HG03432 (cell line): ENCODE measurements at regions not wholly inside any gene's neighbourhood (a gene's known extent, or its start where the extent isn't known, plus 50 kb on each side); places are given as distances from the start of the nearest gene placed in this dataset.
"Not testable (repeated sequence)": the region's sequence is repeated elsewhere in the genome, so short reads cannot be mapped to it uniquely, and the experiment has no call there.

Experiments
- ATAC-seq: cut with Tn5 transposase; IDR thresholded peaks from one replicate; pipeline ENCODE4 v1.9.1; 2021; ENCODE audit warnings: mild to moderate bottlenecking, moderate library complexity; ENCODE audit not compliant: unreplicated experiment

DNA sequence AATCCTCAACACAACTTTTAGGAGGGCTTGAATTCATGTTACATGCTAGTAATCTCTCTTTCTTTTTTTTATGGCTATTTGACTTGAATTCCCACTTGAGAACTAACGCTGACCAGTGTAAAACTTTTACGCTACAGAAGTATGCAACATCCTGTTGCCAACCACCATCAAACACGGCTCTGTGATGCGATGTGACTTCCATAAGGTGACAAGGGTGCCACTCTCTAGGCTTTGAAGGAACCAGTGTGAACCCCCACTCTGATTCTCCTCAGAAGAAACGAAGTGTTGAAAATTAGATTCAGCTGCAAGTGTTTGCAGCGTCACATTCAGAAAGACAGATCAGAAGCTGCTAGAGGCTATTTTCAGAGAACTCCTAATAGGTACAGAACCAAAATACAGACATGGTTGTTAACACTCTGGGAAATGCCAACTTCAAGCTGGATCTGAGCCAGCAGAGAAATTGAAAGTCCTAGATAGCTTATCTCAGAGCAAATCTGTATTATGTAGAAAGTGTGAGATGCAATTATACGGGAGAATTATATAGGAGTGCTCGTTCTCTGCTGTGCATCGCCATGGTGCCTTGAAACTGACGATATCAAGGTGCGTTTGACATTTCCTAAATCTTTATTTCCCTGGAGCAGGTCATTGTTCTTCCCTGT, 271.2 kb downstream of the LPIN1 start:
- ATAC-seq = no peak

DNA sequence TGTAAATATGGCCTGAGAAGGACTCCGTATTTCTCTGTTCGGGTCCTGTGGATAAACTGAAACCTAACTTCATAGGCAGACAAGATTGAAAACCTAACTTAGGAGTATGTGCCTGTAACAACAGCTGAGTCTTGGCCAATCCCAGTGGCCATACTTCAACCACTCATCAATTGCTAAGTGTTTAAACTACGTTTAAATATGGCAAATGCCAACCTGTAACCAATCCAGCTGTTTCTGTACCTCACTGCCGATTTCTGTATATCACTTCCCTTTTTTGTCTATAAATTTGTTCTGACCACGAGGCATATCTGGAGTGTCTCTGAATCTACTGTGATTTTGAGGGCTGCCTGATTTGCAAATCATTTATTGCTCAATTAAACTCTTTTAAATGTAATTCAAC, 272.3 kb downstream of the LPIN1 start:
- not testable (repeated sequence) for ATAC-seq

GRCh38 chr2:12020833-12021469, 274.5 kb downstream of the LPIN1 start:
- ATAC-seq = no peak

DNA sequence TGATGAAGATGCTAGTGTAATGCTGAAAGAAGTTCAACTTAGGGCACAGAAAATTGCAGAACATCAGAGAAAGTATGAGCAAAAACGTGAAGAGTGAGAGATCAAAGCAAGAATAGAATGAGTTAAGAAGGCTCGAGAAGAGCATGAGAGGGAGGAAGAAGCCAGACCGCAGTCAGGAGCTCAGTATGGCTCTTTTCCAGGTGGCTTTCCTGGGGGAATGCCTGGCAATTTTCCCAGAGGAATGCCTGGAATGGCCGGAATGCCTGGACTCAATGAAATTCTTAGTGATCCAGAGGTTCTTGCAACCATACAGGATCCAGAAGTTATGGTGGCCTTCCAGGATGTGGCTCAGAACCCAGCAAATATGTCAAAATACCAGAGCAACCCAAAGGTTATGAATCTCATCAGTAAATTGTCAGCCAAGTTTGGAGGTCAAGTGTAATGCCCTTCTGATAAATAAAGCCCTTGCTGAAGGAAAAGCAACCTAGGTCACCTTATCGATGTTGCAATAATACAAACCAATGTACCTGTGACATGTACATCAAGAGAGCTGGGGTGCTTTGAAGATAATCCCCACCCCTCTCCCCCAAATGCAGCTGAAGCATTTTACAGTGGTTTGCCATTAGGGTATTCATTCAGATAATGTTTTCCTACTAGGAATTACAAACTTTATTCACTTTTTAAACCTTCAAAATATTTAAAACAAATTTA, 277.9 kb downstream of the LPIN1 start:
- not testable (repeated sequence) for ATAC-seq

- ATAC-seq = no peak
Measured at GRCh38 chr2:12027136-12027535, 280.7 kb downstream of the LPIN1 start.

DNA sequence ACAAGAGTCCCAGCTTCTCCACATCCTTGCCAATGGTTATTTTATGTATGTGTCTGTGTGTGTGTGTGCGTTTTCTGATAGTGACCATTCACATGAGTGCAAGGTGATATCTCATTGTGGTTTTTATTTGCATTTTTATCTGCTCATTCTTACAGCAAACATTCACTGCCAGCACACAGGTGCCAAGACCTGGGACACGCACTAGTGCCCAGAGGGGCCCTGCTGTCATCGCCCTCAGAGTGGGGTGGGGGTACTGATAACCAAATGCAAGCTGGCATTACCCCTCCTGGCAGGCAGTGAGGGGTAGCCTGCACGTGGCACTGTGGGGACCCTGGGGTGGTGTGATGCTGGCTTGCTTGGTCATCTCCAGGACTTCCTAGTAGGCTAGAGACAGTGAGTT, 285.4 kb downstream of the LPIN1 start:
- ATAC-seq = no peak

GRCh38 chr2:12032398-12032797, 286.0 kb downstream of the LPIN1 start:
- ATAC-seq = peak; percentile 81

- ATAC-seq = no peak
Measured at GRCh38 chr2:12032975-12033374, 286.5 kb downstream of the LPIN1 start.

GRCh38 chr2:12033494-12033893, 287.1 kb downstream of the LPIN1 start:
- ATAC-seq = no peak

DNA sequence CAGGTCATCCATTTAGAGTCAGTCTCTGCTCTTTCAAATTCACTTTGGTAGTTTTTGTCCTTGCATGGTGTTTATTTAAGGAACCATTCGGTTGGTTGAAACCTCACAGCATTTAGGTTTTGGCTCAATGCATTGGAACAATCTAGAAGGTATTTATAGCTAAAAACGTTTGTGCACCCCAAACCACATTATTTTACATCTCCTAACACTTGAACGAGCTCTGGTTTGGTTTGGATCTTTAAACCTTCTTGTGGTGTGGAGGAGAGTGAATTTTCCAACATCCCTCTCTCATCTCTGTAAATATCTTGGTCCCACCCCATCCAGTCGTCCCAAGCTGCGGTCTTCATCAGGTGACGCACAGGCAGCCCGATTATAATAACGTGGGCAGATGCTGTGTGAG, 287.9 kb downstream of the LPIN1 start:
- no peak for ATAC-seq

DNA sequence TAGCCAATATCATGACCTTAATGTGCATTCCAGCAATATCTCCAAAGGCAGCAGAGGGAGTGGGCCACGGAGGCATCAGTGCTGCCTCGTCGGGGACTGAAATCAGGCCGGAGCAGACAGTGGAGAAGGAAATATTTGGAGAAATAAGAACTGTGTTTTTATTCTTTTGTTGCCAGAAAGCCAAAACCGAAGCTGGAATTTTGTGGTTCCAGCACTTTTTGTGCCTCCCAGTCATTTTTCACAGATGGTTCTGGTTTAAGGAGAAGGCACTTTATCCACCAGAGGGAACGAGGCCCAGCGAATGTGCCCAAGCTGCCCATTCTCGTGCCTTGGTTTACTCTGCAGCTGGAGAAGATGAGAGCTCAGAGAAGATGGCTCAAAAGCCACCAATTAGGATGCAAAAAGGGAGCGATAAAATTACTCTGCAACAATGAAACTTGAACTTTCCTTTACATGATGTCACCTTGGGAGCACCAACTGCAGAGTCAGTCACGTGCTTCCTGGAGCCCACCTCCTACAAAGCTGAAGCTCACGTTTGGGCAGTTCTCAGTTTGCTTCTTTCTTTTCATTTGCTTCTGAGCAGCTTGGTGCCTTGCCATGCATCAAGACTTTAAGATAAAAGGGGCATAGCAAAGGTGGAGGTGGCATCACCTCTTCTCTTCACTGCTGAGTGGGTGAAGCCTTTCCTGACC, 288.7 kb downstream of the LPIN1 start:
- ATAC-seq = no peak

DNA sequence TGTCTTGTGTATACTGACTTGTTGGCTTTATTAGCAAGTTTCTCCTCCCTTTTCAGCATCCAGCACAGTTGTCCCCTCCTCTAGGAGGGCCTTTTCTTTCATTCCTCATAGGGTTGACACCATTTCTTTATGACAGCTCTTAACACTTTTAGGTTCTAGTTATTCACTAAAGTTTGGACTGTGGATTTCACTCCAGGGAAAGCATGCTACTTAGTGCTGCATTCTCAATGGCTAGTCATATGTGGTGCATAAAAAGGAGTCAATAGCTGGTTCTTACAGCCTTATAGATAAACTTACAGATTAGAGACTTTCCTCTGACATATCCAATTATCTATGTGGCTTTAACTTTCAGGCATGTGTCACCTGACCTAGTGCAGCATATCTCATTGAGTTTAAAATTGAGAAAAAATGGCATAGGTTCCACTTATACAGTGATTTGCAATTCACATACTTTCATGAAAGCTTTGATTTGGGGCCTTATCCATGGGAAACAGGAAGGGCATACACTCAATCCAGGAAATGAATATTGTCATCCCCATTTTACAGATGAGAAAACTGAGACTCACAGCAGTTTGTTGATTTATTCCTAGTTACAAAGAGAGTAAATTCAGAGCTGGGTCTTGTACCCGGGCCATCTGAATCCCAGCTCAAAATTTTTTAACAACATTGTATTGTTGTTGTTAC, 289.7 kb downstream of the LPIN1 start:
- no peak for ATAC-seq

DNA sequence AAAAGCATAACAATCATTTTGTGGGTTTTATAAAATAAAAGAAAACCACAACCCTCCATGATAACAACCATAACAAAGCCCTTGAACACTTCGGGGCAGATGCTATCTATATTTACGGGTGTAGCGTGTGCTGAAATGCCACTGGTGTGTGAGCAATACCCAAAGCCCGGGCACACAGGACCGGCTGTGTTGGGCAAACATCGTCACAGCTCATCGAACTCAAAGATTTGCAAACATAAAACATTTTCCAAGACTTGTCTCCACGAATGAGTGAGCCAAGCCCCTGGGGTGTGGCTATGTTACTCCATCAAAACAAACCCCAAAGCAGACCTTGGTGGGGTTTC, 290.2 kb downstream of the LPIN1 start:
- no peak for ATAC-seq

DNA sequence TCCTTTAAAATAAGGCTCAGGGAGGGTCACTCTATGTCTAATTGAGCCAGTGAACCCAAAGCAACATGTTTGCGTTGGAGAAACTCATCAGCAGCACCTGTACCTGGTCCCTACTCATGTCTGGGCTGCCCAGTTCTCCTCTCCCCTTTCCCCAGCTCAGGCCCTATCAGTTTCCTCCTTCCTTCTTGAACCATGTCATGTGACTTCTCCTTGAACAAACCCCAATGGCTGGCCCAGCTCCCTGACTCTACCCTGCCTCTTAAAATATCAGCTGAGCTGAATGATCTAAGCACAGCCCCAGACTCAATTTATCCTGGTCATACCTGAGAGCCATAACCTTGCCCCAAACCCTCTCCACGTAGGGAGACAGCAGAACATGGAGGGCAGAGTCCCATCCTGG, 290.9 kb downstream of the LPIN1 start:
- ATAC-seq = no peak

GRCh38 chr2:12041236-12041635, 294.8 kb downstream of the LPIN1 start:
- no peak for ATAC-seq

DNA sequence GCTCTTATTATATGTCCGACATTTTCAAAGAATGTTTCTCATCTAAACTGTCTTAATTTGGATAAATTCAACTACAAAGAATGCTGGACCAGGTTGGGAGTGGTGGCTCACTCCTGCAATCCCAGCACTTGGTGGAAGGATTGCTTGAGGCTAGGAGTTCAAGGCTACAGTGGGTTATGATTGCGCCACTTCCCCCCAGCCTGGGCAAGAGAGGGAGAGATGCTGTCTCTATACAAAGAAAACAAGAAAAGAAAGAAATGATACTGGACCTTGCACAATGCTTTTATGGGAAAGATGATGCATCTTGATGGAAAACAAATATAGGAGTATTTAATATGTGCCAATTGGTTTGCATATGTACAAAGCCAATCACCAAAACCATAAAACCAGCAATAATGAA, 296.7 kb downstream of the LPIN1 start:
- no peak for ATAC-seq

- peak; percentile 69 for ATAC-seq
Measured at GRCh38 chr2:12044857-12045256, 298.4 kb downstream of the LPIN1 start.

DNA sequence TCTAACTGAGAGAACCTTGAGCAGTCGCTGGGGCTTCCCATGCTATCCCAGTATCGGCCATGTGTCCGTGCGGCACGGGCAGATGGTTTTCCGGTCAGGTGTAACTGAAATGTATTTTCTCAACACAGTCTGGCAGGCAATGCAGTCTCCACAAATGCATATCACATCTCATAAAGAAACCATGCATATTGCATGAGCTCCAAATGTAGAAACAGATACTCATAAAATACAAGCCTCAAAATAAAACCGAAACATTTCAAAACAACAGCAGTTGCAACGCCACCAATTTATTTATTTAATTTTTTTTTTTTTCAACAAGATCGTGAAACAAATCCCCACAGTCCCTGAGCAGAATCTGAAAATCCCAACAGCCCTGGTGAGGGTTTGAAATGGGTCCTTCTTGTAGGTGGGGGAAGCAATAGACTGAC, 299.4 kb downstream of the LPIN1 start:
- ATAC-seq = peak; percentile 53

DNA sequence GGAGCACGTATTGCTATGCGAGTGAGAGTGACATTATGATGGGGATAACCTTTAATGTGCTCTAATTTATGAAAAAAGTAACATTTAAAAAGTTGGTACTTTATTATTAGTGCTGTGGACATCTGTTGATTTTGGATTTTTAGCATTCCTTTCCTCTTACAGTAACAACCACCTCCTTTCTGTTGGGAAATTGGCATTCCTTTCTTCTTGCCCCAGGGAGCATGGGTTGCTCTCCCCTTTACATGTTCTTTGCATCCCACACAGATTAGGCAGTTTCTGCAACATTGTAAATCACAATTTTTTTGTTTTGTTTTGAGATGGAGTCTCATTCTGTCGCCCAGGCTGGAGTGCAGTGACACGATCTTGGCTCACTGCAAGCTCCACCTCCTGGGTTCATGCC, 300.2 kb downstream of the LPIN1 start:
- no peak for ATAC-seq

DNA sequence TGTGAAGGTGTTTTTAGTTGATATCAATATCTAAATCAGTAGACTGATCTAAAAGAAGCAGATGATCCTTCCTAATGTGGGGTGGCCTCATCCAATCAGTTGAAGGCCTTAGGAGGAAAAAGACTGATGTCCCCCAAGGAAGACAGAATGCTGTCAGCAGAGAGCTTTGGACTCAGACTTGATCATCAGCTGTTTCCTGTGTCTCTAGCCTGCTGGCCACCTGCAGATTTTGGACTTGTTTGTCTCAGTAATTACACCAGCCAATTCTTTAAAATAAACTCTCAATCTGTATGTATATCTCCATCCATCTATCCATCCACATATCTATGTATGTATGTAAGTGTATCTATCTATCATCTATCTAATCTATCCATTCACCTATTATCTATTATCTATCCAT, 301.3 kb downstream of the LPIN1 start:
- no peak for ATAC-seq

- ATAC-seq = no peak
Measured at GRCh38 chr2:12048550-12048949, 302.1 kb downstream of the LPIN1 start.
